HEK293 (cell line): ENCODE measurements at regions not wholly inside any gene's neighbourhood (a gene's known extent, or its start where the extent isn't known, plus 50 kb on each side); places are given as distances from the start of the nearest gene placed in this dataset.

Experiments
- CTCF ChIA-PET: fragments of 350-600 bp; formaldehyde crosslinking; extraction: SDS; loops from one replicate; lab custom pipeline; 2021; ENCODE audit warnings: antibody characterized with exemption; lab: Yijun Ruan, JAX
- POLR2A ChIA-PET: fragments of 300-600 bp; formaldehyde crosslinking; extraction: SDS; loops from one replicate; lab custom pipeline; 2020; ENCODE audit warnings: antibody characterized with exemption, inconsistent platforms; lab: Yijun Ruan, JAX
- H3K27ac ChIP-seq: fragments of 200-500 bp; sonication (Bioruptor generic); 2 replicates; pipeline ENCODE4 v1.5.1; 2014; ENCODE audit warnings: low read depth, low read length, control low read depth, inconsistent platforms; ENCODE audit errors: extremely low read depth
- H3K36me3 ChIP-seq, 2 experiments: fragments of 200-500 bp in 1 of 2; sonication (Bioruptor generic) in 1 of 2; 1 replicate in 1 of 2; 2 replicates in 1 of 2; pipeline ENCODE4 v1.5.1; 2014 to 2017; ENCODE audit warnings: inconsistent platforms in 2 of 2, low read length in 2 of 2; ENCODE audit not compliant: control insufficient read depth in 2 of 2, insufficient read depth in 1 of 2
- H3K4me1 ChIP-seq: fragments of 200-500 bp; sonication (Bioruptor generic); 2 replicates; pipeline ENCODE4 v1.5.1; 2014; ENCODE audit warnings: mild to moderate bottlenecking, low read length, inconsistent platforms; ENCODE audit not compliant: control insufficient read depth, insufficient read depth
- H3K4me3 ChIP-seq: 2 replicates; pipeline ENCODE4 v1.5.1; 2011; ENCODE audit warnings: low read depth, mild to moderate bottlenecking, control low read depth, low read length, moderate library complexity
- H3K9me3 ChIP-seq: fragments of 200-500 bp; sonication (Bioruptor generic); 2 replicates; pipeline ENCODE4 v1.5.1; 2014; ENCODE audit warnings: low read depth, low read length, inconsistent platforms; ENCODE audit not compliant: control insufficient read depth, insufficient read depth
- GLIS2 ChIP-seq: fragments of 450-650 bp; formaldehyde crosslinking; IDR thresholded peaks from 2 replicates; pipeline ENCODE4 v1.5.1; 2016; ENCODE audit warnings: missing biosample characterization, missing genetic modification characterization
- HOXA7 ChIP-seq: sonication (generic); formaldehyde crosslinking; IDR thresholded peaks from 2 replicates; pipeline ENCODE4 v1.8.1; 2022; ENCODE audit warnings: missing genetic modification reagents, borderline replicate concordance
- OVOL3 ChIP-seq: fragments of 450-650 bp; formaldehyde crosslinking; IDR thresholded peaks from 2 replicates; pipeline ENCODE4 v1.5.1; 2016; ENCODE audit warnings: missing biosample characterization, missing genetic modification characterization
- SALL2 ChIP-seq: fragments of 450-650 bp; formaldehyde crosslinking; IDR thresholded peaks from 2 replicates; pipeline ENCODE4 v1.5.0; 2017; ENCODE audit warnings: missing biosample characterization, mild to moderate bottlenecking, missing genetic modification characterization, borderline replicate concordance
- YY2 ChIP-seq: fragments of 450-650 bp; formaldehyde crosslinking; IDR thresholded peaks from 2 replicates; pipeline ENCODE4 v1.5.1; 2016; ENCODE audit warnings: missing biosample characterization, missing genetic modification characterization
- ZBTB11 ChIP-seq: fragments of 450-650 bp; formaldehyde crosslinking; conservative IDR thresholded peaks from 2 replicates; pipeline ENCODE4 v1.5.1; 2016; ENCODE audit warnings: low read depth, missing biosample characterization, missing genetic modification characterization
- ZBTB26 ChIP-seq: fragments of 450-650 bp; formaldehyde crosslinking; optimal IDR thresholded peaks from 2 replicates; pipeline ENCODE3; 2016; ENCODE audit warnings: missing biosample characterization, mild to moderate bottlenecking, missing genetic modification characterization
- ZFHX2 ChIP-seq: fragments of 450-650 bp; formaldehyde crosslinking; conservative IDR thresholded peaks from 2 replicates; pipeline ENCODE4 v1.5.1; 2016; ENCODE audit warnings: missing biosample characterization, missing genetic modification characterization
- ZNF112 ChIP-seq: fragments of 450-650 bp; formaldehyde crosslinking; IDR thresholded peaks from 2 replicates; pipeline ENCODE4 v1.5.0; 2017; ENCODE audit warnings: missing biosample characterization, missing genetic modification characterization
- ZNF184 ChIP-seq: fragments of 450-650 bp; IDR thresholded peaks from 2 replicates; pipeline ENCODE4 v1.5.1; 2018; ENCODE audit warnings: missing biosample characterization, mild to moderate bottlenecking, missing genetic modification characterization
- ZNF23 ChIP-seq: fragments of 450-650 bp; formaldehyde crosslinking; IDR thresholded peaks from 2 replicates; pipeline ENCODE4 v1.5.1; 2016; ENCODE audit warnings: missing biosample characterization, missing genetic modification characterization, borderline replicate concordance
- ZNF280D ChIP-seq: fragments of 450-650 bp; formaldehyde crosslinking; IDR thresholded peaks from 2 replicates; pipeline ENCODE4 v1.5.1; 2016; ENCODE audit warnings: missing biosample characterization, missing genetic modification characterization
- ZNF585B ChIP-seq: fragments of 450-650 bp; formaldehyde crosslinking; IDR thresholded peaks from 2 replicates; pipeline ENCODE4 v1.5.1; 2016; ENCODE audit warnings: missing biosample characterization, missing genetic modification characterization
- TF ChIP-seq, protein P1 (sequence below): fragments of 450-650 bp; formaldehyde crosslinking; IDR thresholded peaks from 2 replicates; pipeline ENCODE4 v1.5.1; 2016; ENCODE audit warnings: missing biosample characterization, missing genetic modification characterization
- TF ChIP-seq, protein P2 (sequence below): fragments of 450-650 bp; formaldehyde crosslinking; IDR thresholded peaks from 2 replicates; pipeline ENCODE4 v1.5.1; 2016; ENCODE audit warnings: missing biosample characterization, missing genetic modification characterization
- TF ChIP-seq, protein P3 (sequence below): fragments of 450-650 bp; IDR thresholded peaks from 2 replicates; pipeline ENCODE4 v1.5.1; 2018; ENCODE audit warnings: missing biosample characterization, missing genetic modification characterization

DNA sequence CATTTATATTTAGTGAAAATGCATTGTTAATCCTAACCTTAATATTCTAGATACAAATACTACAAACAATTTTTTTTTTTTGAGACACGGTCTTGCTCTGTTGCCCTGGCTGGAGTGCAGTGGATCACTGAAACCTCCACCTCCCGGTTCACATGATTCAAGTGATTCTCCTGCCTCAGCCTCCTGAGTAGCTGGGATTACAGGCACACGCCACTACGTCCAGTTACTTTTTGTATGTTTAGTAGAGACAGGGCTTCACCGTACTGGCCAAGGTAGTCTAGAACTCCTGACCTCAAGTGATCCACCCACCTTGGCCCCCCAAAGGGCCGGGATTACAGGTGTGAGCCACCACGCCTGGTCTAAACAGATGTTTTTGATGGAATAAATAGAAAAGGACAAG lies 361.5 kb upstream of the NECTIN3 start:
- no peak overlapping the region for H3K4me3 ChIP-seq
- H3K9me3 ChIP-seq, result no peaks in the 10 kb centered on the region
- POLR2A ChIA-PET, result no interaction called here
- no peak overlapping the region for H3K27ac ChIP-seq
- CTCF ChIA-PET, result no interaction called here
- no peaks in the 10 kb centered on the region for H3K36me3 ChIP-seq
- TF ChIP-seq ZNF585B (no peak), GLIS2 (tag by site-specific recombination) (no peak)
- TF ChIP-seq, protein P1, sequence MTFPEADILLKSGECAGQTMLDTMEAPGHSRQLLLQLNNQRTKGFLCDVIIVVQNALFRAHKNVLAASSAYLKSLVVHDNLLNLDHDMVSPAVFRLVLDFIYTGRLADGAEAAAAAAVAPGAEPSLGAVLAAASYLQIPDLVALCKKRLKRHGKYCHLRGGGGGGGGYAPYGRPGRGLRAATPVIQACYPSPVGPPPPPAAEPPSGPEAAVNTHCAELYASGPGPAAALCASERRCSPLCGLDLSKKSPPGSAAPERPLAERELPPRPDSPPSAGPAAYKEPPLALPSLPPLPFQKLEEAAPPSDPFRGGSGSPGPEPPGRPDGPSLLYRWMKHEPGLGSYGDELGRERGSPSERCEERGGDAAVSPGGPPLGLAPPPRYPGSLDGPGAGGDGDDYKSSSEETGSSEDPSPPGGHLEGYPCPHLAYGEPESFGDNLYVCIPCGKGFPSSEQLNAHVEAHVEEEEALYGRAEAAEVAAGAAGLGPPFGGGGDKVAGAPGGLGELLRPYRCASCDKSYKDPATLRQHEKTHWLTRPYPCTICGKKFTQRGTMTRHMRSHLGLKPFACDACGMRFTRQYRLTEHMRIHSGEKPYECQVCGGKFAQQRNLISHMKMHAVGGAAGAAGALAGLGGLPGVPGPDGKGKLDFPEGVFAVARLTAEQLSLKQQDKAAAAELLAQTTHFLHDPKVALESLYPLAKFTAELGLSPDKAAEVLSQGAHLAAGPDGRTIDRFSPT, result no peak
- no peaks in the 10 kb centered on the region for H3K4me1 ChIP-seq

GRCh38 chr3:110710603-110711002 lies 361.0 kb upstream of the NECTIN3 start:
- CTCF ChIA-PET, result no interaction called here
- Histone ChIP-seq H3K27ac (no peak overlapping the region), H3K4me3 (no peak overlapping the region), H3K9me3 (no peaks in the 10 kb centered on the region)
- TF ChIP-seq ZNF280D (tag by site-specific recombination) (no peak), ZFHX2 (tag by site-specific recombination) (no peak), HOXA7 (CRISPR knock-in tag) (no peak), ZBTB26 (tag by site-specific recombination) (no peak), ZNF112 (tag by site-specific recombination) (no peak), ZBTB11 (tag by site-specific recombination) (no peak), ZNF23 (tag by site-specific recombination) (no peak), YY2 (no peak), ZNF184 (tag by site-specific recombination) (no peak), SALL2 (tag by site-specific recombination) (no peak), OVOL3 (tag by site-specific recombination) (no peak)
- TF ChIP-seq, protein P2, sequence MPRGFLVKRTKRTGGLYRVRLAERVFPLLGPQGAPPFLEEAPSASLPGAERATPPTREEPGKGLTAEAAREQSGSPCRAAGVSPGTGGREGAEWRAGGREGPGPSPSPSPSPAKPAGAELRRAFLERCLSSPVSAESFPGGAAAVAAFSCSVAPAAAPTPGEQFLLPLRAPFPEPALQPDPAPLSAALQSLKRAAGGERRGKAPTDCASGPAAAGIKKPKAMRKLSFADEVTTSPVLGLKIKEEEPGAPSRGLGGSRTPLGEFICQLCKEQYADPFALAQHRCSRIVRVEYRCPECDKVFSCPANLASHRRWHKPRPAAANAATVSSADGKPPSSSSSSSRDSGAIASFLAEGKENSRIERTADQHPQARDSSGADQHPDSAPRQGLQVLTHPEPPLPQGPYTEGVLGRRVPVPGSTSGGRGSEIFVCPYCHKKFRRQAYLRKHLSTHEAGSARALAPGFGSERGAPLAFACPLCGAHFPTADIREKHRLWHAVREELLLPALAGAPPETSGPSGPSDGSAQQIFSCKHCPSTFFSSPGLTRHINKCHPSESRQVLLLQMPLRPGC (tag by site-specific recombination), result no peak
- TF ChIP-seq, protein P3, sequence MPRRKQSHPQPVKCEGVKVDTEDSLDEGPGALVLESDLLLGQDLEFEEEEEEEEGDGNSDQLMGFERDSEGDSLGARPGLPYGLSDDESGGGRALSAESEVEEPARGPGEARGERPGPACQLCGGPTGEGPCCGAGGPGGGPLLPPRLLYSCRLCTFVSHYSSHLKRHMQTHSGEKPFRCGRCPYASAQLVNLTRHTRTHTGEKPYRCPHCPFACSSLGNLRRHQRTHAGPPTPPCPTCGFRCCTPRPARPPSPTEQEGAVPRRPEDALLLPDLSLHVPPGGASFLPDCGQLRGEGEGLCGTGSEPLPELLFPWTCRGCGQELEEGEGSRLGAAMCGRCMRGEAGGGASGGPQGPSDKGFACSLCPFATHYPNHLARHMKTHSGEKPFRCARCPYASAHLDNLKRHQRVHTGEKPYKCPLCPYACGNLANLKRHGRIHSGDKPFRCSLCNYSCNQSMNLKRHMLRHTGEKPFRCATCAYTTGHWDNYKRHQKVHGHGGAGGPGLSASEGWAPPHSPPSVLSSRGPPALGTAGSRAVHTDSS (tag by site-specific recombination), result no peak
- TF ChIP-seq, all 188 proteins: peak for 0
- H3K36me3 ChIP-seq, result no peaks in the 10 kb centered on the region
- H3K4me1 ChIP-seq, result no peaks in the 10 kb centered on the region
- POLR2A ChIA-PET, result no interaction called here
